Osteocyte (in vitro differentiated cells): ENCODE measurements at regions not wholly inside any gene's neighbourhood (a gene's known extent, or its start where the extent isn't known, plus 50 kb on each side); places are given as distances from the start of the nearest gene placed in this dataset.
"Not testable (repeated sequence)": the region's sequence is repeated elsewhere in the genome, so short reads cannot be mapped to it uniquely, and the experiment has no call there.

Source experiments
- DNase-seq: peaks from one replicate; pipeline ENCODE4 v3.0.0; 2021; ENCODE audit warnings: mixed read lengths; ENCODE audit not compliant: unreplicated experiment; ENCODE audit errors: extremely low spot score
- H3K27ac Mint-ChIP-seq: one replicate; pipeline ENCODE4 v1.8.0; 2021; ENCODE audit warnings: mild to moderate bottlenecking, mixed read lengths; ENCODE audit not compliant: unreplicated experiment
- H3K27me3 Mint-ChIP-seq: one replicate; pipeline ENCODE4 v1.8.0; 2021; ENCODE audit warnings: mixed read lengths; ENCODE audit not compliant: unreplicated experiment
- H3K36me3 Mint-ChIP-seq: one replicate; pipeline ENCODE4 v1.8.0; 2021; ENCODE audit warnings: mixed read lengths; ENCODE audit not compliant: unreplicated experiment
- H3K4me1 Mint-ChIP-seq: one replicate; pipeline ENCODE4 v1.8.0; 2021; ENCODE audit warnings: mixed read lengths; ENCODE audit not compliant: unreplicated experiment
- H3K4me3 Mint-ChIP-seq: one replicate; pipeline ENCODE4 v1.8.0; 2021; ENCODE audit warnings: mild to moderate bottlenecking, moderate library complexity, mixed read lengths; ENCODE audit not compliant: unreplicated experiment
- H3K9me3 Mint-ChIP-seq: one replicate; pipeline ENCODE4 v1.8.0; 2021; ENCODE audit warnings: mixed read lengths; ENCODE audit not compliant: unreplicated experiment
- CTCF ChIP-seq: fragments of 200-600 bp; sonication (generic); IDR thresholded peaks from 2 replicates; pipeline ENCODE4 v1.5.0; 2021; ENCODE audit warnings: antibody characterized with exemption, mild to moderate bottlenecking, moderate library complexity

DNA sequence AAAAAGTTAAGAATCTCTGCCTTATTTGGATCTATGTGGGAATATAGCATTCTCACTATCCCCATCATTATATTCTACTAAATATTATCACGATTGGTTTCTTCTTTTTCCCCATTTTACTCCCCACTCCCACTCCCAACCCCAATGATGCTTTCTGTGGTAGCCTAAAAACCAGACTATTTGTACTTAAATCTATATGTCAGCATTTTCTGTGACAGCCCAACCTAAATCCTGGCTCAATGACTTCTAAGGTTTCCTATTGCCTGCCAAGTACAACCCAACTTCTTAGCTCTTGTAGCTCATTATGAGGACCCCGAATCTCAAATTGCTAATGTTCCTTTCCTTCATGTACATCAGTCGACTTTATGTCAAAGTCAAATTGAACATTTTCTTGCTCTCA, 598.6 kb downstream of the XPNPEP1 start:
- no peak overlapping the region for H3K27ac Mint-ChIP-seq
- no peaks in the 10 kb centered on the region for H3K36me3 Mint-ChIP-seq
- peaks cover 6% of the 10 kb centered on the region for H3K9me3 Mint-ChIP-seq
- H3K4me1 Mint-ChIP-seq: no peaks in the 10 kb centered on the region
- TF ChIP-seq CTCF: no peak
- no peaks in the 10 kb centered on the region for H3K27me3 Mint-ChIP-seq
- no peak overlapping the region for H3K4me3 Mint-ChIP-seq
- no peak for DNase-seq

GRCh38 chr10:109317746-109318366, 605.5 kb downstream of the XPNPEP1 start:
- H3K27ac Mint-ChIP-seq: no peak overlapping the region
- no peaks in the 10 kb centered on the region for H3K4me1 Mint-ChIP-seq
- H3K9me3 Mint-ChIP-seq: peaks cover 6% of the 10 kb centered on the region
- no peaks in the 10 kb centered on the region for H3K27me3 Mint-ChIP-seq
- TF ChIP-seq CTCF: no peak
- no peak for DNase-seq
- H3K4me3 Mint-ChIP-seq: no peak overlapping the region
- H3K36me3 Mint-ChIP-seq: no peaks in the 10 kb centered on the region

DNA sequence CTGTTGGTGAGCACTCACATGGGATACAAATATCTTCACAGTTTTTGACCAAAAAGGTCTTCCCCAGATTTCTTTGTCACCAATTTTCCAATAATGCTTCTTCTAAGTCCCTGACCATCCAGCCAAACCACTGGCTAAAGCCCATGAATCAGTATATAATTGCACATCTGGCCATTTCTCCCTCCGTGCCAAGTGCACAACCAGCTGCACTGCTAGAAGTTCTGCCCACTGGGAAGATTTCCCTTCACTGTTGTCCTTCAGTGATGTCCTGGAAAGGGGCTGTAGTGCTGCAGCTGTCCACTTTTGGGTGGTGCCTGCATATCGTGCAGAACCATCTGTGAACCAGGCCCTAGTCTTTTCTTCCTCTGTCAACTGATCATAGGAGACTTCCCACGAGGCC, 609.3 kb downstream of the XPNPEP1 start:
- H3K27ac Mint-ChIP-seq, H3K27me3 Mint-ChIP-seq, H3K36me3 Mint-ChIP-seq, H3K4me3 Mint-ChIP-seq, DNase-seq, H3K9me3 Mint-ChIP-seq, H3K4me1 Mint-ChIP-seq: not testable (repeated sequence)

DNA sequence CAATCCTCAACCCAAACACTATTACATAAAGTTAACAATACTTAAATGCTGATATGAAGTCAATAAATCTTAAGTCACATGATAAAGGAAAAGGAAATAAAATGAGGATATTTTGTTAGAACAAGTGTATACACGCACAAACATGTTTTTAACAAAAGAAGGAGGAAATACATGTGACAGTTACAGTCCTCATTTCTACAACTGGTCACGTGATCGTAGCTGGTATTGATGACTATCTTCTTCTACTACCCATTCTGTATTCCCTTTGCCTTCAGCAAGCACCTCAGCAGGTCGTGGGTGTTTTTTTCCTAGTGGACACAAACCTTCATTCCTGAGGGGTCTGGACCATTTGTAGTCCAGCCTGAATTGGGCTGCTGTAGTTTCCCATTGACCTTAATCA, 610.8 kb downstream of the XPNPEP1 start:
- H3K9me3 Mint-ChIP-seq, H3K36me3 Mint-ChIP-seq, H3K4me1 Mint-ChIP-seq, H3K4me3 Mint-ChIP-seq, DNase-seq, H3K27me3 Mint-ChIP-seq, H3K27ac Mint-ChIP-seq: not testable (repeated sequence)

GRCh38 chr10:109308971-109309370, 614.3 kb downstream of the XPNPEP1 start:
- TF ChIP-seq CTCF: no peak
- Mint-ChIP-seq H3K4me1 (no peaks in the 10 kb centered on the region), H3K27me3 (no peaks in the 10 kb centered on the region), H3K36me3 (no peaks in the 10 kb centered on the region), H3K9me3 (no peaks in the 10 kb centered on the region), H3K4me3 (no peak overlapping the region), H3K27ac (no peak overlapping the region)
- no peak for DNase-seq

- not testable (repeated sequence) for H3K27me3 Mint-ChIP-seq, H3K4me3 Mint-ChIP-seq, H3K9me3 Mint-ChIP-seq, H3K36me3 Mint-ChIP-seq, DNase-seq, H3K27ac Mint-ChIP-seq, H3K4me1 Mint-ChIP-seq
Measured at GRCh38 chr10:109307102-109307501, 616.2 kb downstream of the XPNPEP1 start.

GRCh38 chr10:109306698-109307097, 616.6 kb downstream of the XPNPEP1 start:
- DNase-seq: no peak
- H3K4me1 Mint-ChIP-seq: no peaks in the 10 kb centered on the region
- no peak overlapping the region for H3K27ac Mint-ChIP-seq
- no peaks in the 10 kb centered on the region for H3K9me3 Mint-ChIP-seq
- H3K36me3 Mint-ChIP-seq: no peaks in the 10 kb centered on the region
- TF ChIP-seq CTCF: no peak
- H3K27me3 Mint-ChIP-seq: no peaks in the 10 kb centered on the region
- H3K4me3 Mint-ChIP-seq: no peak overlapping the region
